ENCODE measurements at regions not wholly inside any gene's neighbourhood (a gene's known extent, or its start where the extent isn't known, plus 50 kb on each side); places are given as distances from the start of the nearest gene placed in this dataset.

DNA sequence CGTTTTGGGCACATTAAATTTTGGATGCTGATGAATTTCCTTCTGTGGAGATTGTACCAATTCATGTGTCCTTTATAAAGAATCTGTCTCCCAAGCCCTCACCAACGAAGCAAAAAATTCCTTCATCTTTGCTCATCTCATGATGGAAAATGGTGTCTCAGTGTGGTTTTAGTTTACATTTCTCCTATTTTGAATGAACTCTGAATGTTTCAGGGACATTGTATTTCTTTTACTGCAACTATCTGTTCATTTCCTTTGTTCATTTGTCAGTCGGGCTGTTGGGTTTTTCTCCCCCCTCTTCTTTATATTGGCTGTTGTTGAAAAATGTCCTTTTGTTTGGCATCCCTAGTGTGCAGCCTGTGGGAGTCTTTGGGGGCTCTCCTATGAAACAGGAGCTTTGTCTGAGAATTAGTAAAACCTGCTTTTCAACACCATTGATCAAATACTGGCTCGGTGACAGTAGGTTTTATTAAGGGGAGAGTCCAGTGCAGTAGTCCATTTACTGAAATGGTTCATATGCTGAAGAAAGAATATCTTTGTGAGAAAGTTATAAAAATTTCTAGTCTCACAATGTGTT is 91.3 kb upstream of the C1QTNF9B start:
- H3K9ac ChIP-seq (ENCODE audit: low read length) = no peak overlapping the region
- no peaks in the 10 kb centered on the region for H3F3A ChIP-seq (ENCODE audit: insufficient read depth, low read length, poor library complexity, severe bottlenecking)
- no peaks in the 10 kb centered on the region for H3K79me2 ChIP-seq (replicated peaks; ENCODE audit: insufficient read depth, low read length)
- no peaks in the 10 kb centered on the region for H3K36me3 ChIP-seq (ENCODE audit: insufficient read depth, low read length)
- H3K27ac ChIP-seq (ENCODE audit: low read length) = no peak overlapping the region
- TF ChIP-seq MXI1 (conservative IDR thresholded peaks at IDR 0.05; ENCODE audit: poor library complexity, severe bottlenecking) (no peak), RAD21 (conservative IDR thresholded peaks at IDR 0.05) (no peak), POLR2AphosphoS5 (IDR thresholded peaks at IDR 0.05) (no peak), EP300 (conservative IDR thresholded peaks at IDR 0.05; ENCODE audit: poor library complexity, severe bottlenecking) (no peak), SMC3 (conservative IDR thresholded peaks at IDR 0.05; ENCODE audit: poor library complexity) (no peak), EZH2 (IDR thresholded peaks at IDR 0.05; ENCODE audit: borderline replicate concordance, insufficient read depth, low read length, poor library complexity, severe bottlenecking) (no peak), TAF1 (IDR thresholded peaks at IDR 0.05; ENCODE audit: low read depth) (no peak)
- TF ChIP-seq, protein P1, sequence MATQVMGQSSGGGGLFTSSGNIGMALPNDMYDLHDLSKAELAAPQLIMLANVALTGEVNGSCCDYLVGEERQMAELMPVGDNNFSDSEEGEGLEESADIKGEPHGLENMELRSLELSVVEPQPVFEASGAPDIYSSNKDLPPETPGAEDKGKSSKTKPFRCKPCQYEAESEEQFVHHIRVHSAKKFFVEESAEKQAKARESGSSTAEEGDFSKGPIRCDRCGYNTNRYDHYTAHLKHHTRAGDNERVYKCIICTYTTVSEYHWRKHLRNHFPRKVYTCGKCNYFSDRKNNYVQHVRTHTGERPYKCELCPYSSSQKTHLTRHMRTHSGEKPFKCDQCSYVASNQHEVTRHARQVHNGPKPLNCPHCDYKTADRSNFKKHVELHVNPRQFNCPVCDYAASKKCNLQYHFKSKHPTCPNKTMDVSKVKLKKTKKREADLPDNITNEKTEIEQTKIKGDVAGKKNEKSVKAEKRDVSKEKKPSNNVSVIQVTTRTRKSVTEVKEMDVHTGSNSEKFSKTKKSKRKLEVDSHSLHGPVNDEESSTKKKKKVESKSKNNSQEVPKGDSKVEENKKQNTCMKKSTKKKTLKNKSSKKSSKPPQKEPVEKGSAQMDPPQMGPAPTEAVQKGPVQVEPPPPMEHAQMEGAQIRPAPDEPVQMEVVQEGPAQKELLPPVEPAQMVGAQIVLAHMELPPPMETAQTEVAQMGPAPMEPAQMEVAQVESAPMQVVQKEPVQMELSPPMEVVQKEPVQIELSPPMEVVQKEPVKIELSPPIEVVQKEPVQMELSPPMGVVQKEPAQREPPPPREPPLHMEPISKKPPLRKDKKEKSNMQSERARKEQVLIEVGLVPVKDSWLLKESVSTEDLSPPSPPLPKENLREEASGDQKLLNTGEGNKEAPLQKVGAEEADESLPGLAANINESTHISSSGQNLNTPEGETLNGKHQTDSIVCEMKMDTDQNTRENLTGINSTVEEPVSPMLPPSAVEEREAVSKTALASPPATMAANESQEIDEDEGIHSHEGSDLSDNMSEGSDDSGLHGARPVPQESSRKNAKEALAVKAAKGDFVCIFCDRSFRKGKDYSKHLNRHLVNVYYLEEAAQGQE (IDR thresholded peaks at IDR 0.05; ENCODE audit: borderline replicate concordance) = no peak
- TF ChIP-seq, protein P2, sequence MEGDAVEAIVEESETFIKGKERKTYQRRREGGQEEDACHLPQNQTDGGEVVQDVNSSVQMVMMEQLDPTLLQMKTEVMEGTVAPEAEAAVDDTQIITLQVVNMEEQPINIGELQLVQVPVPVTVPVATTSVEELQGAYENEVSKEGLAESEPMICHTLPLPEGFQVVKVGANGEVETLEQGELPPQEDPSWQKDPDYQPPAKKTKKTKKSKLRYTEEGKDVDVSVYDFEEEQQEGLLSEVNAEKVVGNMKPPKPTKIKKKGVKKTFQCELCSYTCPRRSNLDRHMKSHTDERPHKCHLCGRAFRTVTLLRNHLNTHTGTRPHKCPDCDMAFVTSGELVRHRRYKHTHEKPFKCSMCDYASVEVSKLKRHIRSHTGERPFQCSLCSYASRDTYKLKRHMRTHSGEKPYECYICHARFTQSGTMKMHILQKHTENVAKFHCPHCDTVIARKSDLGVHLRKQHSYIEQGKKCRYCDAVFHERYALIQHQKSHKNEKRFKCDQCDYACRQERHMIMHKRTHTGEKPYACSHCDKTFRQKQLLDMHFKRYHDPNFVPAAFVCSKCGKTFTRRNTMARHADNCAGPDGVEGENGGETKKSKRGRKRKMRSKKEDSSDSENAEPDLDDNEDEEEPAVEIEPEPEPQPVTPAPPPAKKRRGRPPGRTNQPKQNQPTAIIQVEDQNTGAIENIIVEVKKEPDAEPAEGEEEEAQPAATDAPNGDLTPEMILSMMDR (IDR thresholded peaks at IDR 0.05; ENCODE audit: poor library complexity, severe bottlenecking) = no peak
- H3K4me2 ChIP-seq (ENCODE audit: low read length) = no peak overlapping the region
- H3K9me3 ChIP-seq (ENCODE audit: low read length) = no peaks in the 10 kb centered on the region
- H3K9me2 ChIP-seq (ENCODE audit: insufficient read depth, low read length) = no peaks in the 10 kb centered on the region
- H3K4me3 ChIP-seq (ENCODE audit: low read length) = no peak overlapping the region
- H3K27me3 ChIP-seq (ENCODE audit: insufficient read depth, low read depth, low read length) = no peaks in the 10 kb centered on the region
- H4K20me1 ChIP-seq (ENCODE audit: insufficient read depth) = no peaks in the 10 kb centered on the region
- H2AFZ ChIP-seq (ENCODE audit: low read depth, low read length) = no peak overlapping the region

DNA sequence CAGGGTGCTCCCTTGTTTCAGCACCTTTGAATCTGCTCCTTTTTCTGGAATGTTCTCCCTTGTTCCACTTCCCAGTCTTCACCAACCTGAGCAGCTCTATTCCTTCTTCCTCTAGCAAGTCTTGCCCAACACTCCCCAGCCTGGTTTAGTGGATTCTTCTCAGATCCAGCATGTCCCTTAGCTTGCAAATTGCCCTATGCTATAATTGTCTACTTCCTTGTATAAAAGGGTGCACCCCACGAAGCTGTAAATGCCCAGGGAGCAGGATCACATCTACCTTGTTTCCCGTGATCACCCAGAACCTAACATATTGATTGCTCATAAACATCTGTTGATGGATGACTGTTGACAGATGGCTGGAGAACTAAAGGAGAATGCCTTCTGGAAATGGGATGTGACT is 93.2 kb upstream of the C1QTNF9B start:
- H3K4me3 ChIP-seq (ENCODE audit: low read length) = no peak overlapping the region
- no peaks in the 10 kb centered on the region for H3K36me3 ChIP-seq (ENCODE audit: insufficient read depth, low read length)
- no peaks in the 10 kb centered on the region for H3K79me2 ChIP-seq (replicated peaks; ENCODE audit: insufficient read depth, low read length)
- H3K9me3 ChIP-seq (ENCODE audit: low read length) = no peaks in the 10 kb centered on the region
- H3K27me3 ChIP-seq (ENCODE audit: insufficient read depth, low read depth, low read length) = no peaks in the 10 kb centered on the region
- H2AFZ ChIP-seq (ENCODE audit: low read depth, low read length) = no peak overlapping the region
- H3K9ac ChIP-seq (ENCODE audit: low read length) = no peak overlapping the region
- H3K4me2 ChIP-seq (ENCODE audit: low read length) = no peak overlapping the region
- TF ChIP-seq EP300 (conservative IDR thresholded peaks at IDR 0.05; ENCODE audit: poor library complexity, severe bottlenecking) (no peak), EZH2 (IDR thresholded peaks at IDR 0.05; ENCODE audit: borderline replicate concordance, insufficient read depth, low read length, poor library complexity, severe bottlenecking) (no peak), RAD21 (conservative IDR thresholded peaks at IDR 0.05) (no peak), SMC3 (conservative IDR thresholded peaks at IDR 0.05; ENCODE audit: poor library complexity) (no peak), POLR2AphosphoS5 (IDR thresholded peaks at IDR 0.05) (no peak), TAF1 (IDR thresholded peaks at IDR 0.05; ENCODE audit: low read depth) (no peak), MXI1 (conservative IDR thresholded peaks at IDR 0.05; ENCODE audit: poor library complexity, severe bottlenecking) (no peak)
- TF ChIP-seq, protein P2 (IDR thresholded peaks at IDR 0.05; ENCODE audit: poor library complexity, severe bottlenecking) = no peak
- TF ChIP-seq, protein P1 (IDR thresholded peaks at IDR 0.05; ENCODE audit: borderline replicate concordance) = no peak
- H4K20me1 ChIP-seq (ENCODE audit: insufficient read depth) = no peaks in the 10 kb centered on the region
- no peaks in the 10 kb centered on the region for H3F3A ChIP-seq (ENCODE audit: insufficient read depth, low read length, poor library complexity, severe bottlenecking)
- no peak overlapping the region for H3K27ac ChIP-seq (ENCODE audit: low read length)
- no peaks in the 10 kb centered on the region for H3K9me2 ChIP-seq (ENCODE audit: insufficient read depth, low read length)

All from neural cell (in vitro differentiated cells).